OCI-LY1 (cell line): ENCODE measurements at regions not wholly inside any gene's neighbourhood (a gene's known extent, or its start where the extent isn't known, plus 50 kb on each side); places are given as distances from the start of the nearest gene placed in this dataset.

Source experiments
- H2AFZ ChIP-seq: fragments of 200-600 bp; sonication (generic), shearing (Covaris generic); 2 replicates; pipeline ENCODE4 v1.6.0; 2014; ENCODE audit warnings: antibody characterized with exemption, mild to moderate bottlenecking, low read length
- H3F3A ChIP-seq: fragments of 200-600 bp; sonication (generic), shearing (Covaris generic); 2 replicates; pipeline ENCODE4 v1.6.0; 2014; ENCODE audit warnings: mild to moderate bottlenecking, antibody characterized with exemption, low read length, moderate library complexity; ENCODE audit not compliant: insufficient read depth
- H3K27ac ChIP-seq: fragments of 200-600 bp; sonication (generic); 2 replicates; pipeline ENCODE4 v1.5.1; 2014; ENCODE audit warnings: low read length, mixed run types, mild to moderate bottlenecking, low read depth; ENCODE audit not compliant: poor library complexity, severe bottlenecking
- H3K27me3 ChIP-seq: fragments of 200-600 bp; sonication (generic); 2 replicates; pipeline ENCODE4 v1.6.0; 2014; ENCODE audit warnings: antibody characterized with exemption, mild to moderate bottlenecking, low read length, moderate library complexity; ENCODE audit not compliant: insufficient read depth
- H3K36me3 ChIP-seq: fragments of 200-600 bp; sonication (generic); 2 replicates; pipeline ENCODE4 v1.6.1; 2014; ENCODE audit warnings: mild to moderate bottlenecking, antibody characterized with exemption, low read length, moderate library complexity, mixed read lengths; ENCODE audit not compliant: insufficient read depth
- H3K4me1 ChIP-seq: fragments of 200-600 bp; sonication (generic); 2 replicates; pipeline ENCODE4 v1.5.1; 2014; ENCODE audit warnings: mild to moderate bottlenecking, low read length, moderate library complexity; ENCODE audit not compliant: insufficient read depth, severe bottlenecking
- H3K4me2 ChIP-seq: fragments of 200-600 bp; sonication (generic), shearing (Covaris generic); 2 replicates; pipeline ENCODE4 v1.6.1; 2014; ENCODE audit warnings: low read length
- H3K4me3 ChIP-seq: fragments of 200-600 bp; sonication (generic); 2 replicates; pipeline ENCODE4 v1.5.1; 2014; ENCODE audit warnings: low read length, low read depth, mild to moderate bottlenecking, mixed read lengths; ENCODE audit not compliant: poor library complexity, severe bottlenecking
- H3K79me2 ChIP-seq: fragments of 200-600 bp; shearing (Covaris generic); 2 replicates; pipeline ENCODE4 v1.6.1; 2016; ENCODE audit warnings: mixed run types, low read length, mixed read lengths; ENCODE audit not compliant: insufficient read depth
- H3K9ac ChIP-seq: fragments of 200-600 bp; sonication (generic), shearing (Covaris generic); 2 replicates; pipeline ENCODE4 v1.6.1; 2014; ENCODE audit warnings: mild to moderate bottlenecking, low read length, mixed read lengths
- H3K9me2 ChIP-seq: fragments of 200-600 bp; sonication (generic), shearing (Covaris generic); 2 replicates; pipeline ENCODE4 v1.6.1; 2014; ENCODE audit warnings: low read depth, mild to moderate bottlenecking, low read length, mixed read lengths
- H3K9me3 ChIP-seq: fragments of 200-600 bp; shearing (Covaris generic); 2 replicates; pipeline ENCODE4 v1.6.1; 2014; ENCODE audit warnings: low read length, mixed read lengths
- H4K20me1 ChIP-seq: fragments of 200-600 bp; sonication (generic), shearing (Covaris generic); 2 replicates; pipeline ENCODE4 v1.6.0; 2016; ENCODE audit warnings: mild to moderate bottlenecking, low read length; ENCODE audit not compliant: insufficient read depth
- CTCF ChIP-seq: fragments of 200-600 bp; sonication (generic), shearing (Covaris generic); IDR thresholded peaks from 2 replicates; pipeline ENCODE4 v1.5.1; 2017; ENCODE audit warnings: mild to moderate bottlenecking, antibody characterized with exemption, low read length, moderate library complexity, mixed read lengths
- EZH2 ChIP-seq: fragments of 200-600 bp; sonication (generic), shearing (Covaris generic); IDR thresholded peaks from 2 replicates; pipeline ENCODE4 v1.8.0; 2017; ENCODE audit warnings: borderline replicate concordance, mixed run types, mild to moderate bottlenecking, antibody characterized with exemption, low read length, moderate library complexity, mixed read lengths

GRCh38 chr4:152269448-152270191 lies 266.3 kb downstream of the FBXW7 start:
- TF ChIP-seq EZH2 (no peak), CTCF (no peak)
- Histone ChIP-seq H3K4me1 (no peaks in the 10 kb centered on the region), H3K4me2 (no peak overlapping the region), H3K9me3 (no peaks in the 10 kb centered on the region), H2AFZ (no peak overlapping the region), H3K4me3 (no peak overlapping the region), H3K27ac (no peak overlapping the region), H3K9me2 (no peaks in the 10 kb centered on the region), H3K36me3 (no peaks in the 10 kb centered on the region), H3K9ac (no peak overlapping the region), H3F3A (no peaks in the 10 kb centered on the region), H3K79me2 (no peaks in the 10 kb centered on the region), H4K20me1 (no peaks in the 10 kb centered on the region), H3K27me3 (no peaks in the 10 kb centered on the region)

GRCh38 chr4:152267811-152268210 lies 268.1 kb downstream of the FBXW7 start:
- Histone ChIP-seq H2AFZ (no peak overlapping the region), H3K4me2 (no peak overlapping the region), H3K4me1 (no peaks in the 10 kb centered on the region), H3K9ac (no peak overlapping the region), H3K9me3 (no peaks in the 10 kb centered on the region), H3F3A (no peaks in the 10 kb centered on the region), H4K20me1 (no peaks in the 10 kb centered on the region), H3K27me3 (no peaks in the 10 kb centered on the region), H3K36me3 (no peaks in the 10 kb centered on the region), H3K79me2 (no peaks in the 10 kb centered on the region), H3K4me3 (no peak overlapping the region), H3K9me2 (no peaks in the 10 kb centered on the region), H3K27ac (no peak overlapping the region)
- TF ChIP-seq EZH2 (no peak), CTCF (no peak)

DNA sequence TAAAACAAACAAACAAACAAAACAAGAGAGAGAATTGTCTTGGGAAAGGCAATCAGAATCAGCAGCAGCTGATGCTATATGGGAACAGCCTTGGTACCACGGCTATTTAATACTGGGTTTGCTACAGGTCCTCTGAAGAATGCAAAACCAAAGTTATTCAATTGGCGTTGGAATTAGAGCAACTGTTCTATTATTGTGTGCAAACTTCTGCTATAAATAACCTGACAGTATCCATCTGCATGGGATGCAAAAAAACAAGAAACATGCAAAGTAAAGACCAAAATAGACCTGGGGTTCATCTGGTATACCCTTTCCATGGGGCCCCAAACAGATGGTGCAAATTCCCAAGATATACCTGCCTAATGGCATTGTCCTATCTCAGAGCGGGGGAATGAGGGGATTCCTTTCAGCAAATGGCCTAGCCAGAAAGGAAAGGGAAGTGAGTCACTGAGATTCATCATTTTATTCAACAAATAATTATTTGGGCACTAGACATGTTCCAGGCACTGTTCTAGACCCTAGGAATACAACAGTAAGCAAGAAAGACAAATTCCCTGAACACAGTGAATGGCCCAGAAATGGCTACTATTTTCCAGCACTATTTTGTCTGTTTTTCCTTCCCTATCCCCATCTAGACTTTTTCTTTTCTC lies 268.9 kb downstream of the FBXW7 start:
- Histone ChIP-seq H3K79me2 (no peaks in the 10 kb centered on the region), H2AFZ (no peak overlapping the region), H3K36me3 (no peaks in the 10 kb centered on the region), H3K9me3 (no peaks in the 10 kb centered on the region), H3K4me1 (no peaks in the 10 kb centered on the region), H3K27me3 (no peaks in the 10 kb centered on the region), H3K27ac (no peak overlapping the region), H3K9ac (no peak overlapping the region), H3K4me3 (no peak overlapping the region), H4K20me1 (no peaks in the 10 kb centered on the region), H3K9me2 (no peaks in the 10 kb centered on the region), H3K4me2 (no peak overlapping the region), H3F3A (no peaks in the 10 kb centered on the region)
- no peak for TF ChIP-seq EZH2
- no peak for TF ChIP-seq CTCF
